Activated CD4-positive, alpha-beta T cell treated with anti-CD3 and anti-CD28 coated beads for 1 hour (primary cell): ENCODE measurements at regions not wholly inside any gene's neighbourhood (a gene's known extent, or its start where the extent isn't known, plus 50 kb on each side); places are given as distances from the start of the nearest gene placed in this dataset.
A peak's percentile ranks its signal among the peaks of the same experiment; 100 is the strongest.
"Not testable (repeated sequence)": the region's sequence is repeated elsewhere in the genome, so short reads cannot be mapped to it uniquely, and the experiment has no call there.

Experiments
- DNase-seq: peaks from one replicate; pipeline ENCODE4 v3.0.0-alpha.2; 2020

DNA sequence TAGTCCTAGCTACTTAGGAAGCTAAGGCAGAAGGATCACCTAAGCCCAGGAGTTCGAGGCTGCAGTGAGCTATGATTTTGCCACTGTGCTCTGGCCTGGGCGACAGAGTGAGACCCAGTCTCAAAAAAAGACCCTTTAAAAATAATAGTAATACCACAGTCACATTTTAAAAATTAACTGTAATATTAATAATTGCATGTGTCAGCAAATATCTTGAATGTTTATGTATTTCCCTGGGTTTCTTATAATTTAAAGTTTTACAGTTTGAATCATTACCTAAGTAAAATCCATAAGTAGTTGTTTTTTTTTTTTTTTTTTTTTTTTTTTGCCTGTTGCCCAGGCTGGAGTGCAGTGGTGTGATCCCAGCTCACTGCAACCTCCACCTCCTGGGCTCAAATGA lies 69.2 kb downstream of the LYZL2 start:
- DNase-seq = no peak

- DNase-seq = no peak
These were observed 70.4 kb downstream of the LYZL2 start for GRCh38 chr10:30559180-30559579.

- DNase-seq = no peak
These were observed 71.1 kb downstream of the LYZL2 start for GRCh38 chr10:30558411-30558810.

- DNase-seq = no peak
These were observed 71.7 kb downstream of the LYZL2 start for GRCh38 chr10:30557884-30558283.

GRCh38 chr10:30556189-30556588 lies 73.4 kb downstream of the LYZL2 start:
- DNase-seq = no peak

GRCh38 chr10:30555465-30555864 lies 74.1 kb downstream of the LYZL2 start:
- no peak for DNase-seq

GRCh38 chr10:30554440-30554825 lies 75.1 kb downstream of the LYZL2 start:
- no peak for DNase-seq

GRCh38 chr10:30553626-30554439 lies 75.7 kb downstream of the LYZL2 start:
- DNase-seq = no peak

GRCh38 chr10:30553018-30553625 lies 76.4 kb downstream of the LYZL2 start:
- DNase-seq = no peak

GRCh38 chr10:30550967-30551815 lies 78.4 kb downstream of the LYZL2 start:
- no peak for DNase-seq

DNA sequence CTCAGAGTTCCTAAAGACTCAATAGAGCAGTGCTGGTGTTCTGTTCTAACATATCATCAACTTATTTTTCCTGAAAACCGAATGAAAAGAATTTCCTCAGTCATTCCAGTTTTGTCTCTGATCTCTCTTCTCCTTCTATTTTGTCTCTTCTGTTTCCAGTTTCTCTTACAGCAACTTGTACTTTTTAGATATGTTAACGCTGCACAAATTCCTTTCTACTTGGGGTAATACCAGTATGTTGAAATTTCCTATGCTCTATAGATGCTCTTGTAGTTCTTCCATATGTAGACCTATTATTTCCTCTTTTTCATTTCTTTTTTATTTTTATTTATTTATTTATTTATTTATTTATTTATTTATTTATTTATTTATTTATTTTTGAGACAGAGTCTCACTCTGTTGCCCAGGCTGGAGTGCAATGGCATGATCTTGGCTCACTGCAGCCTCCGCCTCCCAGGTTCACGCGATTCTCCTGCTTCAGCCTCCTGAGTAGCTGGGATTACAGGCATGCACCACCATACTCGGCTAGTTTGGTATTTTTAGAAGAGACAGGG lies 80.3 kb downstream of the LYZL2 start:
- not testable (repeated sequence) for DNase-seq

DNA sequence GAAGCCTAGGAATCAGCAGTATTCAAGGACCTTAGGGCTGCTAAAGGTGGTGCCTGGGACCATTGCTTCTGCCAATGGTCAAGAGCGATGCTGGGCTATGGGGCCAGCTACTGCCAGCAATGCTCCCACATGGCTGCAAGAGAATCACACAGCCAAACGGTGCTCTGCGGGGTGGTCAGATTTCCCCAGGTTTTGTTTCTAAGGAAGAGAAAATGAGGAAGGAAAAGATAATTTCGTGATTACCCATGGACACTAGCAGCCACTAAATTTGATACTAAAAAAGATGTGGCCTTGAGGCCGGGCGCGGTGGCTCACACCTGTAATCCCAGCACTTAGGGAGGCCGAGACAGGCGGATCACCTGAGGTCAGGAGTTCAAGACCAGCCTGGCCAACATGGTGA lies 83.0 kb downstream of the LYZL2 start:
- DNase-seq = no peak

DNA sequence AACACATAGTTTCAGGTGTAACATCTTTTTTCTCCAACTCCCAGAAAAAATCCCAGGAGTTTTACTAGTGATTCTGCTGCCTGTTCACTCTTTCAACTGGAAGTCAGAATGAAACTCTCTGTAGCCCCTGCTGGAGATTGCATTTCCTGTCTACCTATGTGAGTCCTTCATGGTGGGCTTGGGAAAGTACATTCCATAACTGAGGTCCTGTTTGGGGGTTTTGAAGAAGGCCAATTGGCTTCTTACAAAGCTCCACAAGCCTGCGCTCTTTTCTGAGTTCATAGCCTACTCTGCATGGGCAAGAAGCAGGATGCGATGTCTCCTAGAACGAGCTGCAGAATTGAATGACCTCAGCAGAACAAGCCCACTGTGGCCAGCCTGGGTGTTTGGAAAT lies 86.7 kb downstream of the LYZL2 start:
- no peak for DNase-seq

DNA sequence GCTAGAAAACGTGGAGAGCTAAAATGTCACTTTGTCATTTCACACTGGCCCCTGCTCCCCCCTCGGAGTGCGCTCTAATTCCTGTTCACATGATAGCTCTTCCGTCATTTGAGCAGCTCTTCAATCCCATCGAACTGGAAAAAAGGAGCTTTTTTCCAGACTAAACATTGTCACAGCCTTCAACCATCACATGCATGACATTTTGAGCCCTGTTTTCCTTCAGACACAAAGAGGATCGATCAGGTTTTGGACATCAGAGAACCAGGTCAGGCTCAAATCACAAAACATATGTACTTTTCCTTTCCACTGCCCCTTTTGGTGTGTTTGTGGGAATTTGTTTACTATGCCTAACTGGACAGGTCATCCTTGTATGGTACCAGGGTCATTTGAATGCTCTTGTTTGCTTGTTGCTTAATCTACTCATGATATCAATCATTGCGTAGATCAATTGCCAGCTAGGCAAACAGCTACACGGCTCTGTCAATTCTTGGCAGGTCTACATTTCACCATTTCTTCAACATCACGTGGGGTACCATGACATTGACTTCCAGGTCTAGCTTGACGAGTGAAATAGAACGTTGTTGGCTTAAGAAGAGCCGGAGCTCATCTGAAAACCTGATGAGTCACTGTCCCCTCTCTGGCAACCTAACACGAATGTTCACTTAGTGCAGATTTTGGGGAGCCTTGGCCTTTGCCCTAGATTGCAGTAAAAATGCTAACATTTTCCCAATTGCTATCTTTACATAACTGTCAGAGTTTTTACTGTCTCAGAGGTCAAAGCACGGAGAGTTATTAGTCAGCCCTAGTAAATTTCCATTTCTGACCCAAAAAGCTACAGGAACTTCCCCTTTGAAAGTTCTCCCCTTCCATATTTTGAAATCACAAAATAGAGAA lies 87.3 kb downstream of the LYZL2 start:
- DNase-seq = no peak

- DNase-seq = no peak
These were observed 89.3 kb downstream of the LYZL2 start for GRCh38 chr10:30540276-30540675.

GRCh38 chr10:30538086-30538485 lies 91.5 kb downstream of the LYZL2 start:
- no peak for DNase-seq

GRCh38 chr10:30537586-30537985 lies 92.0 kb downstream of the LYZL2 start:
- DNase-seq = no peak

- DNase-seq = not testable (repeated sequence)
These were observed 92.4 kb downstream of the LYZL2 start for GRCh38 chr10:30537158-30537557.

DNA sequence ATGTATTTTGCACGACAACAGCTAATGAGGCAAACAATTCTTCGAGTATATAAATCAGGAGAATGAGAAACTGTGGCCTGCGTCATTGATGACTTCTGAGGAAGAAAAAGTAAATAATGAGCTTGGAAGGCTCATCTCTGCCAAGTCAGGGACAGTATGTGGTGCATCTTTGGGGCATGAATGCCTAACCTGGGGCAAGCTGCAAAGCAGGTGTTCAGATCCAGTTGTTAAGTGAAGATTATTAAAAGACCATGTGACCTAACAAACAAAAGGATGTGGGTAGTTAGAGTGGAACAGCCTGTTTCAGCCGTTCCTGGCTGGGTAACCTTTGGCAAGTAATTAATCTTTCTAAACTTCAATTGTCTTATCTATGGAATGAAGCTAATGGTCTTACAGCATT lies 93.0 kb downstream of the LYZL2 start:
- no peak for DNase-seq

DNA sequence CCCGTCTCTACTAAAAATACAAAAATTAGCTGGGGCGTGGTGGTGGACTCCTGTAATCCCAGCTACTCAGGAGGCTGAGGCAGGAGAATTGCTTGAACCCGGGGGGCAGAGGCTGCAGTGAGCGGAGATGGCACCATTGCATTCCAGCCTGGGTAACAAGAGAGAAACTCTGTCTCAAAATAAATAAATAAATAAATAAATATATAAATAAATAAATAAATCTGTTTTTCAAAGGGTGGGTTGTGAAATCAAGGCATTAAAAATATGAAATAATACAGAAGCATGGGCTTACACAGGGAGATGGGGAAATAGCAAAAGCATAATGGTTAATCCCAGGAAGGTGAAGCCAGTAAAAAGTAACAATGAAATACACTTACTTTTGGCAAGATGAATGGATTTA lies 93.9 kb downstream of the LYZL2 start:
- no peak for DNase-seq

GRCh38 chr10:30534465-30535144 lies 94.9 kb downstream of the LYZL2 start:
- peak; percentile 55 for DNase-seq
